ENCODE measurements at regions not wholly inside any gene's neighbourhood (a gene's known extent, or its start where the extent isn't known, plus 50 kb on each side); places are given as distances from the start of the nearest gene placed in this dataset.

DNA sequence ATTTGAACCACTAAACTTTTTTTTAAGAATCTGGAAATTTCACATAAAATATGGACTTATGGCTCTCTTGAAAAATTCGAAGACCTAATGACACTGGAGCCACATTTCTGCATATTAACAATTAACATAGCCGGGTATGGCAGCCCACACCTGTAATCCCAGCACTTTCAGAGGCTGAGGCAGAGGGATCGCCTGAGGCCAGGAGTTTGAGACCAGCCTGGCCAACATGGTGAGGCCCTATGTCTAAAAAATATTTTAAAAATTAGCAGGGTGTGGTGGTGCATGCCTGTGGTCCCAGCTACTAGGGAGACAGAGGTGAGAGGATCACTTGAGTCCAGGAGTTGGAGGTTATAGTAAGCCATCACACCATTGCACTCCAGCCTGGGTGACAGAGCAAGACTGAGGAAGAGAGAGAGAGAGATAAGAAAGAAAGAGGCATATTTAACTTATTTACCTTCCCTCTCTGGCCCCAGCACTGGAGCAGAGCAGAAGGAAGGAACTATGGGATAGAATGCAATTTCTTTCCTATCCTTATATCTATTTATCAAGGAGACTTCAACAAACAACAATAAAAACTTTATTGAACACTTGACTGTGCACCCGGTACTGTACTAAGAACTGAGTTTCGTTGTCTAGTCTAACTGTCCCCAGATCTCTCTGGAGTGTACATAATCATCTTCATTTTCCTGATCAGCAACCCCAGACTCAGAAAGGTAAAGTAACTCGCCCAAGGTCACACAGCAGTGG, 63.6 kb upstream of the EYA2 start:
- H3K27me3 ChIP-seq, result peaks cover 16% of the 10 kb centered on the region
- DNase-seq (ENCODE audit: low spot score in 2 of 2), result no peak
- H3K4me1 ChIP-seq, result no peaks in the 10 kb centered on the region
- no peaks in the 10 kb centered on the region for H3K9me3 ChIP-seq
- WGBS, result 71% methylated on average over 6 of the region's 6 CpGs
- no peak overlapping the region for H3K27ac ChIP-seq
- TF ChIP-seq, protein P1, sequence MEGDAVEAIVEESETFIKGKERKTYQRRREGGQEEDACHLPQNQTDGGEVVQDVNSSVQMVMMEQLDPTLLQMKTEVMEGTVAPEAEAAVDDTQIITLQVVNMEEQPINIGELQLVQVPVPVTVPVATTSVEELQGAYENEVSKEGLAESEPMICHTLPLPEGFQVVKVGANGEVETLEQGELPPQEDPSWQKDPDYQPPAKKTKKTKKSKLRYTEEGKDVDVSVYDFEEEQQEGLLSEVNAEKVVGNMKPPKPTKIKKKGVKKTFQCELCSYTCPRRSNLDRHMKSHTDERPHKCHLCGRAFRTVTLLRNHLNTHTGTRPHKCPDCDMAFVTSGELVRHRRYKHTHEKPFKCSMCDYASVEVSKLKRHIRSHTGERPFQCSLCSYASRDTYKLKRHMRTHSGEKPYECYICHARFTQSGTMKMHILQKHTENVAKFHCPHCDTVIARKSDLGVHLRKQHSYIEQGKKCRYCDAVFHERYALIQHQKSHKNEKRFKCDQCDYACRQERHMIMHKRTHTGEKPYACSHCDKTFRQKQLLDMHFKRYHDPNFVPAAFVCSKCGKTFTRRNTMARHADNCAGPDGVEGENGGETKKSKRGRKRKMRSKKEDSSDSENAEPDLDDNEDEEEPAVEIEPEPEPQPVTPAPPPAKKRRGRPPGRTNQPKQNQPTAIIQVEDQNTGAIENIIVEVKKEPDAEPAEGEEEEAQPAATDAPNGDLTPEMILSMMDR (IDR thresholded peaks at IDR 0.05), result no peak
- TF ChIP-seq POLR2A (IDR thresholded peaks at IDR 0.05) (no peak), EP300 (IDR thresholded peaks at IDR 0.05) (no peak), POLR2AphosphoS5 (IDR thresholded peaks at IDR 0.05) (no peak)
- H3K4me3 ChIP-seq, result no peak overlapping the region
- H3K36me3 ChIP-seq, result no peaks in the 10 kb centered on the region

- H3K27ac ChIP-seq, result no peak overlapping the region
- no peak for DNase-seq (ENCODE audit: low spot score in 2 of 2)
- H3K27me3 ChIP-seq, result peaks cover 16% of the 10 kb centered on the region
- no peaks in the 10 kb centered on the region for H3K9me3 ChIP-seq
- H3K4me1 ChIP-seq, result no peaks in the 10 kb centered on the region
- H3K4me3 ChIP-seq, result no peak overlapping the region
- no peaks in the 10 kb centered on the region for H3K36me3 ChIP-seq
- 91% methylated on average over 2 of the region's 2 CpGs for WGBS
- TF ChIP-seq POLR2AphosphoS5 (IDR thresholded peaks at IDR 0.05) (no peak), EP300 (IDR thresholded peaks at IDR 0.05) (no peak), POLR2A (IDR thresholded peaks at IDR 0.05) (no peak)
- TF ChIP-seq, protein P1 (IDR thresholded peaks at IDR 0.05), result no peak
Measured at GRCh38 chr20:46831633-46832011, 63.0 kb upstream of the EYA2 start.

DNA sequence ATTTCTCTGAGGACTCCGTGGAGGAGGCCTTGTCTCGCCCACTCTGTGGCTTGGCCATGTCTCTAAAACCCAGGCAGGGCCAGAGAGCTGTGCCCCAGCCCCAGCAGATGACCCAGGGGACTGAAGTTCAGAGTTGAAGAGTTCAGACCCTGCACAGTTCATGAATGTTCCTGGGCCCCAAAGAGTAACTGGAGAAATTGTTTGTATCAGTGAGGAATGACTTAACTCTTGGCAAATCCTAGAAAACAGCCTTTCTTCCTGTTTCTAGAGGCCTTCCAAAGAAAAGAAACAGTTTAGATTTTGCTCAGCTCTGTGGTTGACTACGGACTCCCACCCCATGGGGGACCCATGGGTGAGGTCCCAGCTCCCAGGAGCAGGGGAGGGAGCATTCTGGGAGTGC, 62.1 kb upstream of the EYA2 start:
- no peaks in the 10 kb centered on the region for H3K9me3 ChIP-seq
- no peaks in the 10 kb centered on the region for H3K4me1 ChIP-seq
- no peak overlapping the region for H3K4me3 ChIP-seq
- no peaks in the 10 kb centered on the region for H3K36me3 ChIP-seq
- 90% methylated on average over 3 of the region's 3 CpGs for WGBS
- TF ChIP-seq POLR2AphosphoS5 (IDR thresholded peaks at IDR 0.05) (no peak), EP300 (IDR thresholded peaks at IDR 0.05) (no peak), POLR2A (IDR thresholded peaks at IDR 0.05) (no peak)
- TF ChIP-seq, protein P1 (IDR thresholded peaks at IDR 0.05), result no peak
- peaks cover 8% of the 10 kb centered on the region for H3K27me3 ChIP-seq
- DNase-seq (ENCODE audit: low spot score in 2 of 2), result no peak
- H3K27ac ChIP-seq, result no peak overlapping the region

DNA sequence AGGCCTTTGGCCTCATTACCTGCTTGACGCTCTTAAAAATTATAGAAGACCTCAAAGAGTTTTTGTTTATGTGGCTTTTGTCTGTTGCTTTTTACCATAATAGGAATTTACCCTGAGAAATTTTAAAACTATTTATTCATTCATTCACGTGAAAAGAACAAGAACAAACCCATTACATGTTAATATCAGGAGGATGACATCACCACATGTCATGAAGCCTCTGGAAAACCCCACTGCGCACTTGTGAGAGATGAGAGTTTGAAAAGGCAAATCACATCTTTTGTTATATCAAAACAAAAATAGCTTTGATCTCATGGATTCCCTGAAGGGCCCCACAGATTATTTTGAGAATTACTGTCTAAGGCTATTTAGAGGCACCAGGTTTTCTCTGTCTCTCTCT, 61.3 kb upstream of the EYA2 start:
- Histone ChIP-seq H3K4me3 (no peak overlapping the region), H3K36me3 (no peaks in the 10 kb centered on the region), H3K9me3 (no peaks in the 10 kb centered on the region), H3K27me3 (peaks cover 5% of the 10 kb centered on the region), H3K27ac (no peak overlapping the region), H3K4me1 (no peaks in the 10 kb centered on the region)
- DNase-seq (ENCODE audit: low spot score in 2 of 2), result no peak
- no peak for TF ChIP-seq POLR2A (IDR thresholded peaks at IDR 0.05)
- TF ChIP-seq, protein P1 (IDR thresholded peaks at IDR 0.05), result no peak
- TF ChIP-seq POLR2AphosphoS5 (IDR thresholded peaks at IDR 0.05), result no peak
- TF ChIP-seq EP300 (IDR thresholded peaks at IDR 0.05), result no peak
- WGBS, result 70% methylated on average over 3 of the region's 3 CpGs

- Histone ChIP-seq H3K27me3 (peaks cover 9% of the 10 kb centered on the region), H3K27ac (no peak overlapping the region), H3K4me3 (no peak overlapping the region), H3K36me3 (no peaks in the 10 kb centered on the region), H3K9me3 (no peaks in the 10 kb centered on the region), H3K4me1 (no peaks in the 10 kb centered on the region)
- 79% methylated on average over 1 of the region's 1 CpG for WGBS
- no peak for TF ChIP-seq POLR2A (IDR thresholded peaks at IDR 0.05)
- TF ChIP-seq, protein P1 (IDR thresholded peaks at IDR 0.05), result no peak
- TF ChIP-seq EP300 (IDR thresholded peaks at IDR 0.05), result no peak
- no peak for TF ChIP-seq POLR2AphosphoS5 (IDR thresholded peaks at IDR 0.05)
- no peak for DNase-seq (ENCODE audit: low spot score in 2 of 2)
Measured at GRCh38 chr20:46835418-46835817, 59.2 kb upstream of the EYA2 start.

Measured in suprapubic skin (tissue), 4 donors.